ENCODE measurements at regions not wholly inside any gene's neighbourhood (a gene's known extent, or its start where the extent isn't known, plus 50 kb on each side); places are given as distances from the start of the nearest gene placed in this dataset.
A peak's percentile ranks its signal among the peaks of the same experiment; 100 is the strongest.

DNA sequence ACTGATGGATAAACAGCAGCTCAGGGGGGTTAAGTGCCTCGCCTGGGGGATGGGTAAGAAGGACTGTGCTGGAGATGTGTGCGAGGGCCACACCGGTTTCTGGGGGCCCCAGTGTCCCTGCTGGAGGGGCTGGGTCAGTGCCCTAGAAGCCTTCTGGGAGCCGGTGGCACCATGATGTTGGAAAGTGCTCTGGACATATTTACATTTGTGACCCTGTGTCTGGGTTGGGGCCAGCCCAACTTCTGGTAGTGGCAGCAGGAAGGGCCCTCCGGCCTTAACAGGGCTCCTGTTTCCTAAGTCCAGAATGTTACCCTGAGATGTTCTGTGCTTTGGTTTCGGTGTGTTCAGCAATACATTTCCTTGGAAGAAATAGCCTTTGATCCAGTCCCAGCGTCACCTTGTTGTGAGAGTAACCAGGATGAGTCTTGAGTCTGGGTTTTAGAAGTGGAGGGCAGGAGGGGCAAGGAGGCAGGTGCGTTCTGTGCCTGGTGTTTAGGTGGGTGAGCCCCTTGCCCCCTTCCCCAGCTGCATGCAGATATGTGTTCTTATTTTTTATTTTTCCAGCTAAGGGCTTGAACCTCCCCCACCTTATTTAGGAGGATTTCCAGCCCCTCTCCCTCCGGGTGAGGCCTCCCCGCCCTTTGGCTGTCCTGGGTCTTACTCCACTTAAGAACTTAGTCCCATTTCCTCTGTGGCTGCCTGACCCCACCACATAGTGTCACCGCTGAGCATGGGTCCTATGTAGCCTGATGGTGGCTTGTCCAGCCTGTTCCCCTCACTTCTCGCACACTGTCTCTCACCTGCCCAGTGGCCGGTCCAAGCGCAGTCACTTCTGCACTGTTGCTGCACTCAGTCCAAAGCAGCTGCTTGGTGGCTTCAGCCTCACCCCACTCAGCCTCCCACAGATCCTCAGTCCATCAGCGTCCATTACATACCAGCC, 132.7 kb upstream of the HS6ST1 start:
- peak overlapping the region in 2 of 3 experiments; percentile 34 to 42 for H3K27ac Mint-ChIP-seq
- H3K36me3 Mint-ChIP-seq (ENCODE audit: low read depth) = no peaks in the 10 kb centered on the region
- H3K4me1 Mint-ChIP-seq = peaks cover 8% of the 10 kb centered on the region
- H3K4me3 Mint-ChIP-seq = no peak overlapping the region
- H3K9me3 Mint-ChIP-seq = no peaks in the 10 kb centered on the region
- H3K27me3 Mint-ChIP-seq (ENCODE audit: low read depth) = peaks cover 28% of the 10 kb centered on the region
- TF ChIP-seq, protein P1, sequence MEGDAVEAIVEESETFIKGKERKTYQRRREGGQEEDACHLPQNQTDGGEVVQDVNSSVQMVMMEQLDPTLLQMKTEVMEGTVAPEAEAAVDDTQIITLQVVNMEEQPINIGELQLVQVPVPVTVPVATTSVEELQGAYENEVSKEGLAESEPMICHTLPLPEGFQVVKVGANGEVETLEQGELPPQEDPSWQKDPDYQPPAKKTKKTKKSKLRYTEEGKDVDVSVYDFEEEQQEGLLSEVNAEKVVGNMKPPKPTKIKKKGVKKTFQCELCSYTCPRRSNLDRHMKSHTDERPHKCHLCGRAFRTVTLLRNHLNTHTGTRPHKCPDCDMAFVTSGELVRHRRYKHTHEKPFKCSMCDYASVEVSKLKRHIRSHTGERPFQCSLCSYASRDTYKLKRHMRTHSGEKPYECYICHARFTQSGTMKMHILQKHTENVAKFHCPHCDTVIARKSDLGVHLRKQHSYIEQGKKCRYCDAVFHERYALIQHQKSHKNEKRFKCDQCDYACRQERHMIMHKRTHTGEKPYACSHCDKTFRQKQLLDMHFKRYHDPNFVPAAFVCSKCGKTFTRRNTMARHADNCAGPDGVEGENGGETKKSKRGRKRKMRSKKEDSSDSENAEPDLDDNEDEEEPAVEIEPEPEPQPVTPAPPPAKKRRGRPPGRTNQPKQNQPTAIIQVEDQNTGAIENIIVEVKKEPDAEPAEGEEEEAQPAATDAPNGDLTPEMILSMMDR (IDR thresholded peaks at IDR 0.05; ENCODE audit: unreplicated experiment in 3 of 3) = no peak

DNA sequence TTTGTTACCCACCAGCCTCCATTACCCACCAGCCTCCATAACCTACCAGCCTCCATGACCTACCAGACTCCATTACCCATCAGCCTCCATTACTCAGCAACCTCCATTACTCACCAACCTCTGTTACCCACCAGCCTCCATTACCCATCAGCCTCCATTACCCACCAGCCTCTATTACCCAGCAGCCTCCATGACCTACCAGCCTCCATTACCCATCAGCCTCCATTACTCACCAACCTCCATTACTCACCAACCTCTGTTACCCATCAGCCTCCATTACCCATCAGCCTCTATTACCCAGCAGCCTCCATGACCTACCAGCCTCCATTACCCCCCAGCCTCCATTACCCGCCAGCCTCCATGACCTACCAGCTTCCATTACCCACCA, 133.3 kb upstream of the HS6ST1 start:
- TF ChIP-seq, protein P1 (IDR thresholded peaks at IDR 0.05; ENCODE audit: unreplicated experiment in 3 of 3) = no peak
- no peak overlapping the region for H3K27ac Mint-ChIP-seq
- H3K4me1 Mint-ChIP-seq = peaks cover 8% of the 10 kb centered on the region

DNA sequence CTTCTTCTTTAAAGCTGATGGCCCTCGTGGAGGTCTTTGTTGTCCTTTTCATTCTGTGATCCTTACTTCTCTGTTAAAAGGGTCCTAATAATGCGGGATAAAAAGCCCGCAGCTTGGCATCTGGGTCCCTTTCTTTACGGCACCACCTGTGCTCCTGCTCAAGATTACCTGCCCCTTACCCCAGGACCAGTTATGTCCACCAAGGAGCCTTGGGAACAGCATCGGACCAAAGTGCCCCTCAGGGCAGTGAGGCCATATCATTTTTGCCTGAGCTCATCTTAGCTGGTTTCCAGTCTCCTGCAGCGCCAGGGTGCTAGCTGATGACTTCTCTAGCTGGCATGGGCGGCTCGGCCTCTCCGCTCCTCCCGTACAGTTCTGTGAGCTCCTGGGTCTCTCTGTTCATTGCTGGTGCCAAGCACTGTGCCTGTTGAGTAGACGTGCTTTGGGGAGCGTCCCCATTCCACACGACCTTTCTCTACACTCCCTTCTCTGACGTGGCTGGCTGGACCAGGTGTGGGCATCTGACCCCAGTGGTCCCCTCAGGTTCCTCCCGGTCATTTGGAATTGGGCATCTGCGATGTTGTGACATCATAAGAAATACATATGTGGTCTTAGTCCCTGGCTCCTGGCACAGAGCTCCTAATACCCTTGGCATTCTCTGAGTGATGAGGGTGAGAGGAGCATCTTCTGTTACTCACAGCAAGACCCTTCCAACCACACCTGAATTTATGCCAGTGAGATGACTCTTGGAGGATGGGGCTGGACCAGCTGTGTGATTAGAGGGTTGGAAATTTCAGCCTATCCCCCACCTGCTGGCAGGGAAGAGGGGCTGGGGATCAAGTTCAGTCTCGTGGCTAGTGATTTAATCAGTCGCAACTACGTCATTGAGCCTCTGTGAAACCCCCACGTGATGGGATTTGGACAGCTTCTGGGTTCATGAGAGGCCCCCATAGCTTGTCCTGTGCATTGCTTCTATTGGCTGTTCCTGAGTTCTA, 134.2 kb upstream of the HS6ST1 start:
- H3K4me1 Mint-ChIP-seq = peaks cover 10% of the 10 kb centered on the region
- no peak overlapping the region for H3K27ac Mint-ChIP-seq
- peaks cover 2% of the 10 kb centered on the region for H3K9me3 Mint-ChIP-seq
- no peaks in the 10 kb centered on the region for H3K36me3 Mint-ChIP-seq (ENCODE audit: low read depth)
- peaks cover 32% of the 10 kb centered on the region for H3K27me3 Mint-ChIP-seq (ENCODE audit: low read depth)
- no peak overlapping the region for H3K4me3 Mint-ChIP-seq
- TF ChIP-seq, protein P1 (IDR thresholded peaks at IDR 0.05; ENCODE audit: unreplicated experiment in 3 of 3) = no peak

More for the DNA sequence above, 133.3 kb upstream of the HS6ST1 start:
- Mint-ChIP-seq H3K27me3 (ENCODE audit: low read depth) (peaks cover 29% of the 10 kb centered on the region), H3K36me3 (ENCODE audit: low read depth) (no peaks in the 10 kb centered on the region), H3K9me3 (peaks cover 2% of the 10 kb centered on the region), H3K4me3 (no peak overlapping the region)

DNA sequence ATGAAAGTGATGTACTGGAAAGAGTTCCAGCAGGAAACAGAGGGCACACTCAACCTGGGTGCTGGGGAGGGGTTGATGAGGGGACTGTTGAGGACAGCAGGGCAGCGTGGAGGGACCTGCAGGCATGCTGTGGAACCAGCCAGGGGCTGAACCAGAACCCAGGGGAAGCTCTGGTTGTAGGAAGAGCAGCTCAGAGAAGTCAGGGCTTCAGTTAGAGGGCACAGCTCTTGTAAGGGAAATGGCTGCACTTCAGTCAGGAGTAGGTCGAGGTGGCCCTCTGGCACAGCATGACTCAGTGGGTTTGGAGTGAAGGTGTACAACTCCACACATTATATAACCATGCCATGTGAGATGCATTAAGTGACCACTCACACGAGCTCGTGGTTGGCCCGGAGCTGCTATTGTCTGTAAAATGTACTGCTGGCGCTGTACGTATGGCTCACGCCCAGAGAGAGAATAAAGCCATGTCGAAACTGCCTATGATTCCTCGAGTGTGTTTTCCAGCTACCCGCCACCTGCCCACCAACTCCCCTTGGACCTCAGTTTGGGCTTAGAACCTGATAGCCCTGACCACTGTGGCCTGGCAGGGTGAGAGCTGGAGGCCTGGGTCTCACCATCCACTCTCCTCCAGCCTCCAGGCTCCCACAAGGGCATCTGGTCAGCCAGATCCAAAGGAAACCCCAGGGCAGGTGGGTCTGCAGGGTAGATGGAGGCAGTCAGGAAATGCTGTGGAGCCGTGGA, 136.5 kb upstream of the HS6ST1 start:
- no peak overlapping the region for H3K27ac Mint-ChIP-seq
- H3K4me1 Mint-ChIP-seq = peaks cover 24% of the 10 kb centered on the region
- peaks cover 2% of the 10 kb centered on the region for H3K9me3 Mint-ChIP-seq
- H3K4me3 Mint-ChIP-seq = no peak overlapping the region
- H3K27me3 Mint-ChIP-seq (ENCODE audit: low read depth) = peaks cover 32% of the 10 kb centered on the region
- no peaks in the 10 kb centered on the region for H3K36me3 Mint-ChIP-seq (ENCODE audit: low read depth)
- TF ChIP-seq, protein P1 (IDR thresholded peaks at IDR 0.05; ENCODE audit: unreplicated experiment in 3 of 3) = no peak

DNA sequence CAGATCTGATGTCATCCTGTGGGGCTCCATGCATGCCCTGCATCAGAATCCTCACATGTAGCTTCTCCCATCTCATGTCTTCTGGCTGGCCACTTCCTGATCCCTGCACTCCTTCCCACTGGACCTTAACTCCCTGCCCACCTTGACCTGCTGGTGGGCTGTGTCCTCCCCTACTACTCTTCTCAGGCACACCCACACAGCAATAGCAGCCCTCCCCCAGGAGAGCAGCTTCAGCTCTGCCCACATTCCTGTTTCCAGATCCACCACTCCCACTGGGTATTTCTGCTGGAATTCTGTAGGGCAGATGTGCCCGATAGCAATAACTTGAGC, 137.0 kb upstream of the HS6ST1 start:
- Mint-ChIP-seq H3K27me3 (ENCODE audit: low read depth) (peaks cover 32% of the 10 kb centered on the region), H3K36me3 (ENCODE audit: low read depth) (no peaks in the 10 kb centered on the region), H3K4me1 (peaks cover 21% of the 10 kb centered on the region), H3K4me3 (peak overlapping the region in 1 of 3 experiments; percentile 29), H3K27ac (no peak overlapping the region), H3K9me3 (peaks cover 2% of the 10 kb centered on the region)
- TF ChIP-seq, protein P1 (IDR thresholded peaks at IDR 0.05; ENCODE audit: unreplicated experiment in 3 of 3) = no peak

Data from nephron (organoid).